Mesothelial cell of epicardium (in vitro differentiated cells): ENCODE measurements at regions not wholly inside any gene's neighbourhood (a gene's known extent, or its start where the extent isn't known, plus 50 kb on each side); places are given as distances from the start of the nearest gene placed in this dataset.

Experiments used
- DNase-seq, 2 experiments: peaks; one replicate each; pipeline ENCODE4 v3.0.0; 2021; ENCODE audit warnings: low spot score in 2 of 2; ENCODE audit not compliant: unreplicated experiment in 2 of 2
- H3K27ac Mint-ChIP-seq: 2 replicates; pipeline ENCODE4 v1.8.0; 2021; ENCODE audit warnings: mixed read lengths
- H3K27me3 Mint-ChIP-seq: 2 replicates; pipeline ENCODE4 v1.8.0; 2021; ENCODE audit warnings: low read depth, mixed read lengths
- H3K36me3 Mint-ChIP-seq: 2 replicates; pipeline ENCODE4 v1.8.0; 2021; ENCODE audit warnings: mixed read lengths
- H3K4me1 Mint-ChIP-seq: 2 replicates; pipeline ENCODE4 v1.8.0; 2021; ENCODE audit warnings: mixed read lengths
- H3K4me3 Mint-ChIP-seq: 2 replicates; pipeline ENCODE4 v1.8.0; 2021; ENCODE audit warnings: mild to moderate bottlenecking, moderate library complexity, mixed read lengths
- H3K9me3 Mint-ChIP-seq: 2 replicates; pipeline ENCODE4 v1.8.0; 2021; ENCODE audit warnings: mixed read lengths
- CTCF ChIP-seq: fragments of 200-600 bp; sonication (generic); IDR thresholded peaks from one replicate; pipeline ENCODE4 v1.5.0; 2021; ENCODE audit warnings: antibody characterized with exemption; ENCODE audit not compliant: unreplicated experiment

GRCh38 chr10:81031774-81032173 is 494.1 kb downstream of the SH2D4B start:
- no peak overlapping the region for H3K27ac Mint-ChIP-seq
- no peak for TF ChIP-seq CTCF
- no peak overlapping the region for H3K4me3 Mint-ChIP-seq
- peaks cover 17% of the 10 kb centered on the region for H3K9me3 Mint-ChIP-seq
- H3K27me3 Mint-ChIP-seq, result peaks cover 5% of the 10 kb centered on the region
- no peak for DNase-seq
- H3K36me3 Mint-ChIP-seq, result no peaks in the 10 kb centered on the region
- no peaks in the 10 kb centered on the region for H3K4me1 Mint-ChIP-seq

- H3K36me3 Mint-ChIP-seq, result no peaks in the 10 kb centered on the region
Measured at GRCh38 chr10:81034383-81034782, 496.7 kb downstream of the SH2D4B start.

GRCh38 chr10:81036257-81036656 is 498.6 kb downstream of the SH2D4B start:
- H3K27me3 Mint-ChIP-seq, result peaks cover 3% of the 10 kb centered on the region
- DNase-seq, result no peak
- H3K36me3 Mint-ChIP-seq, result no peaks in the 10 kb centered on the region
- TF ChIP-seq CTCF, result no peak
- H3K4me1 Mint-ChIP-seq, result no peaks in the 10 kb centered on the region
- H3K27ac Mint-ChIP-seq, result no peak overlapping the region
- H3K4me3 Mint-ChIP-seq, result no peak overlapping the region
- H3K9me3 Mint-ChIP-seq, result peaks cover 34% of the 10 kb centered on the region

More at GRCh38 chr10:81034383-81034782, 496.7 kb downstream of the SH2D4B start:
- H3K4me1 Mint-ChIP-seq, result no peaks in the 10 kb centered on the region
- H3K27ac Mint-ChIP-seq, result no peak overlapping the region
- H3K9me3 Mint-ChIP-seq, result peaks cover 33% of the 10 kb centered on the region
- no peak for TF ChIP-seq CTCF
- no peak for DNase-seq
- H3K27me3 Mint-ChIP-seq, result peaks cover 3% of the 10 kb centered on the region
- no peak overlapping the region for H3K4me3 Mint-ChIP-seq

GRCh38 chr10:81040031-81040430 is 502.3 kb downstream of the SH2D4B start:
- Mint-ChIP-seq H3K27ac (no peak overlapping the region), H3K4me3 (no peak overlapping the region), H3K9me3 (peaks cover 30% of the 10 kb centered on the region), H3K36me3 (no peaks in the 10 kb centered on the region), H3K4me1 (no peaks in the 10 kb centered on the region), H3K27me3 (peaks cover 2% of the 10 kb centered on the region)
- TF ChIP-seq CTCF, result no peak
- no peak for DNase-seq

GRCh38 chr10:81040940-81041339 is 503.2 kb downstream of the SH2D4B start:
- Mint-ChIP-seq H3K27ac (no peak overlapping the region), H3K27me3 (peaks cover 6% of the 10 kb centered on the region), H3K4me3 (no peak overlapping the region), H3K36me3 (no peaks in the 10 kb centered on the region), H3K4me1 (no peaks in the 10 kb centered on the region), H3K9me3 (peaks cover 34% of the 10 kb centered on the region)
- no peak for DNase-seq
- TF ChIP-seq CTCF, result no peak

GRCh38 chr10:81042647-81043046 is 504.9 kb downstream of the SH2D4B start:
- H3K4me1 Mint-ChIP-seq, result no peaks in the 10 kb centered on the region
- DNase-seq, result no peak
- H3K27me3 Mint-ChIP-seq, result peaks cover 10% of the 10 kb centered on the region
- peaks cover 28% of the 10 kb centered on the region for H3K9me3 Mint-ChIP-seq
- H3K27ac Mint-ChIP-seq, result no peak overlapping the region
- no peak overlapping the region for H3K4me3 Mint-ChIP-seq
- no peaks in the 10 kb centered on the region for H3K36me3 Mint-ChIP-seq
- no peak for TF ChIP-seq CTCF
